Stimulated activated memory B cell treated with anti-CD40 and anti-IgM and Interleukin-4, amounts not matched to agents 10 μg/mL and 1 μg/mL and 100 μg/mL, for 72 hours (primary cell): ENCODE measurements at regions not wholly inside any gene's neighbourhood (a gene's known extent, or its start where the extent isn't known, plus 50 kb on each side); places are given as distances from the start of the nearest gene placed in this dataset.

Experiments used
- ATAC-seq: fragments of 150-1000 bp; cut with Tn5 transposase; 2 replicates; pipeline ENCODE4 v1.10.0; 2021
- H3K27ac Mint-ChIP-seq: one replicate; pipeline ENCODE4 v1.8.0; 2022; ENCODE audit warnings: mild to moderate bottlenecking, mixed read lengths
- H3K27me3 Mint-ChIP-seq: one replicate; pipeline ENCODE4 v1.8.0; 2022; ENCODE audit warnings: mixed read lengths
- H3K36me3 Mint-ChIP-seq: one replicate; pipeline ENCODE4 v1.8.0; 2022; ENCODE audit warnings: mixed read lengths
- H3K4me1 Mint-ChIP-seq: one replicate; pipeline ENCODE4 v1.8.0; 2022; ENCODE audit warnings: mixed read lengths
- H3K4me3 Mint-ChIP-seq: one replicate; pipeline ENCODE4 v1.8.0; 2022; ENCODE audit warnings: mild to moderate bottlenecking, moderate library complexity, mixed read lengths
- H3K9me3 Mint-ChIP-seq: one replicate; pipeline ENCODE4 v1.8.0; 2022; ENCODE audit warnings: mixed read lengths

DNA sequence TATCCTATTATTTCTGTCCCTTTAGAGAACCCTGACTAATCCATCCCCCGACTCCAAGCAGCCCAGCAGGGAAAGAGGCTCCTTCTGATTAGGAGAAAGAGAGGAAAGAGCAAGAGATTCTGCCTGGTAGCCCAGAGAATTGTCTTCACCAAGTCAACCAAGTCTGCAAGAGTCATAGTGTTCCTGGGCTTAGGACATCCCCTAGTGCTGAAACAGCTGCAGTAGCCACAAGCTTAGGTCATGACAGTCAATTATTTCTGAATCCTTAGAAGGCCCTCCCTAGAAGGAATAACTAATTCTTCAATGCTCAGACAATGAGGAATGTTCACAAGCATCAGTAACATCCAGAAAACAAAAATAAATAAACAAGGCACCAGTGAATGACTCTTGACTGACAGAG lies 480.3 kb upstream of the GRIA3 start:
- no peak overlapping the region for H3K4me3 Mint-ChIP-seq
- no peaks in the 10 kb centered on the region for H3K36me3 Mint-ChIP-seq
- peaks cover 3% of the 10 kb centered on the region for H3K9me3 Mint-ChIP-seq
- no peak for ATAC-seq
- no peak overlapping the region for H3K27ac Mint-ChIP-seq
- H3K4me1 Mint-ChIP-seq: no peaks in the 10 kb centered on the region
- H3K27me3 Mint-ChIP-seq: no peaks in the 10 kb centered on the region

DNA sequence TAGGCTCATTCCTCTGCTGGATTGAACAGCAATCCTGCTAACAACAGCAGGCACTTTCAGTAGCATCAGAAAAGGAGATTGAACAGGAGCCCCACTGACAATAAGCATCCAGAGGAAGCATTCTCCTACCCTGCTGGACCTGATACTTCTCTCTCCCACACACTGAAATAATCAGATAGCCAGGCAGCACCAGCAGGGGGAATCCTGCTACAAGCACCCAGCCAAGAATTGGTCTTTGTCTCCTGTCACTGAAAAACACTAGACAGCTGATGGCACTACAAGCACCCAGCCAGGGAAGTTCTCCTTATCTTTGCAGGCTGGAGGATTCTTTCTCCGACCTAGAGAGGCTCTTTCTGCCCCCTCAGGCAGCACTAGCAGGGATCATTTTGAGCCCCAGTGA lies 444.3 kb upstream of the GRIA3 start:
- Mint-ChIP-seq H3K4me1 (no peaks in the 10 kb centered on the region), H3K27ac (no peak overlapping the region), H3K36me3 (no peaks in the 10 kb centered on the region), H3K4me3 (no peak overlapping the region), H3K9me3 (peaks cover 2% of the 10 kb centered on the region), H3K27me3 (no peaks in the 10 kb centered on the region)
- no peak for ATAC-seq

DNA sequence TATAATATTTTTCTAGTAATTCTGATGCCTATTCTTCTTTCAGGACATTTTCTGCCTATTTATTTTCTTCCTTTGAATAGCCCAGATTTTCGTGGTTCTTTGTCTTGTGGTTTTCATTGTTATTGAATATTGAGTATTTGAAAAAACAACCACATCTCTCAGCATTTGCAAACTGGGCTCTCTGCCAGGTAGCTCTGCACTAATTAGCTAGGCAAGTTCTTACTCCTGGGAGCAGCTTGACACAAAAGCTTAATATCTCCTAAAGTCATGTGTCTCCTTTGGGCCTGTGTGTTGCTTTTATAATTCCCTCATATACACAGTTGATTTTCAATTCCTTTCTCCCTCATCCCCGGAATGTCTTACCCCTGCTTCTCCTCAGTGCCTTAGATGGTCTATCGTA lies 413.5 kb upstream of the GRIA3 start:
- H3K27ac Mint-ChIP-seq: no peak overlapping the region
- no peaks in the 10 kb centered on the region for H3K4me1 Mint-ChIP-seq
- no peak for ATAC-seq
- H3K4me3 Mint-ChIP-seq: no peak overlapping the region
- peaks cover 4% of the 10 kb centered on the region for H3K9me3 Mint-ChIP-seq
- no peaks in the 10 kb centered on the region for H3K36me3 Mint-ChIP-seq
- no peaks in the 10 kb centered on the region for H3K27me3 Mint-ChIP-seq

DNA sequence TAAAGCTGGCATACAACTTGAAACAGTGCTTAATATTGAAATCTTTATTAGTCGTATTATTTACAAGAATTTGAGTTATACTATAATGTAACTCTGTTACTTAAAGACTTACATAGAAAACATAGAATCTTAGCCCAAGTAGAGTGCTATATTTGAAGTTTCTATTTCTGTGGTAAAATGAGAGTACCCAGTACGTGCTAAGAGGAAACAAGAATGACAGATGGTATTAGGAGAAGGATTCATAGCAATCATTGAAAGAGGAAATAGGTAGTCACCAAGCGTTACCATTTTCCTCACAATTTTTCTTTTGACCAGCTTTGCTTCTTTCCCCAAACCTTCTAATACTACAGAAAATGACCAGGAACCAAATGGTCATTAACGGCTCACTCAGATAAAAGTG lies 412.1 kb upstream of the GRIA3 start:
- H3K27ac Mint-ChIP-seq: no peak overlapping the region

DNA sequence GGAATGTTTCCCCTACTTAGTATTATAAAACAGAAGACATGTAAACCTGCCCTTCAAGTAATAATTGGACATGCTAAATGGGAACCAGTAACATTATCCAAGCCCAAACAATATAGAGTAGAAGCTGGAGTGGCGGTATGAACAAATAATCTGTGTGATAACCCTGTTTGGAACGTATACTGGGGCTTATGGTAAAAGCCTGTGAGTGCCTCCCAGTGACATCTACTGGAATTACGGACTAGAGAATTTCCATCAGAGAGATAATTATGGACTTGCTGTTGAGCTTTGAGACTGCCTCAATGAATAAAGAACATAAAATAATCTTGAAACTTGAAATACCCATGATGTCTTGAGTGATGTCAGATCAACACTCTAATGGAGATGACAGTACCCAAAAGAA lies 406.3 kb upstream of the GRIA3 start:
- Mint-ChIP-seq H3K27ac (no peak overlapping the region), H3K4me3 (no peak overlapping the region), H3K36me3 (no peaks in the 10 kb centered on the region), H3K9me3 (no peaks in the 10 kb centered on the region), H3K27me3 (no peaks in the 10 kb centered on the region), H3K4me1 (no peaks in the 10 kb centered on the region)
- ATAC-seq: no peak

More for the DNA sequence above, 412.1 kb upstream of the GRIA3 start:
- ATAC-seq: no peak
- H3K27me3 Mint-ChIP-seq: no peaks in the 10 kb centered on the region
- no peaks in the 10 kb centered on the region for H3K36me3 Mint-ChIP-seq
- H3K4me1 Mint-ChIP-seq: no peaks in the 10 kb centered on the region
- H3K4me3 Mint-ChIP-seq: no peak overlapping the region
- no peaks in the 10 kb centered on the region for H3K9me3 Mint-ChIP-seq

DNA sequence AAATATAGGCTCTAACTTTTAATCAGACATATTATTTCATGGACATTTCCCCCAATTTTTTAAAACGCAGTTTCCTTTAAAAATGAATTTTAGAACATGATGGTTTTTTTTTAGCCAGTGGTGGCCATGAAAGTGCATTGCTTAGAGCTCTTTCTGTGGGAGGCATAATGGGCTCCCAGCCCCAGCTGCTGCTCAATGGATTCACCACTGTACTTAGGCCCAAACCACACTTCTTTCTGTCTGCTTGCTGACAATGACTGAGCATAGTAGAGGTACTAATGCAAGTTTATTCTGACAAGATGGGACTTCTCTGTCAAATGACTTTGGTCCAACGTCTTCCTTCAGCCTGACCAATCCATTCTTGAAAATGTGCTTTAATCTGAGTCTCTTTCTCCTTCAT lies 400.2 kb upstream of the GRIA3 start:
- Mint-ChIP-seq H3K4me3 (no peak overlapping the region), H3K9me3 (peaks cover 6% of the 10 kb centered on the region), H3K36me3 (no peaks in the 10 kb centered on the region), H3K27me3 (no peaks in the 10 kb centered on the region), H3K27ac (no peak overlapping the region), H3K4me1 (no peaks in the 10 kb centered on the region)
- no peak for ATAC-seq

DNA sequence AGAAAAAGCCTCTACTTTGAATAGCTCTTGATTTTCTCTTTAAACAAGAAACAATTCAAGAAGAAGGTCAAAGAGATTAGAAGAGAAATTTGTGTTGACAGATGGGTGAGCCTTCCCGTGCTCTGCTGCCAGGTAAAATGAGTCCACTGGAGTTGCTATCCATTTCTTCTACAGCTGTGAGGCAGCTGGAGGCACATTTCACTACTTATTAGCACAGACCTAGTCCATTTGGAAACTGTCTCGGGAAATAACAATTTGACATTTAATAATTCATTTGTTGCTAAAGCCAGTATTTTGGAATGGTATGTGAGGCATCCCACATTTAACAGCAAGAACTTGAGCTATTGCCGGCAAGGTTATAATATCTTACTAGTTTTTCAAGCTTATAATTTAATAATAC lies 396.8 kb upstream of the GRIA3 start:
- no peaks in the 10 kb centered on the region for H3K27me3 Mint-ChIP-seq

DNA sequence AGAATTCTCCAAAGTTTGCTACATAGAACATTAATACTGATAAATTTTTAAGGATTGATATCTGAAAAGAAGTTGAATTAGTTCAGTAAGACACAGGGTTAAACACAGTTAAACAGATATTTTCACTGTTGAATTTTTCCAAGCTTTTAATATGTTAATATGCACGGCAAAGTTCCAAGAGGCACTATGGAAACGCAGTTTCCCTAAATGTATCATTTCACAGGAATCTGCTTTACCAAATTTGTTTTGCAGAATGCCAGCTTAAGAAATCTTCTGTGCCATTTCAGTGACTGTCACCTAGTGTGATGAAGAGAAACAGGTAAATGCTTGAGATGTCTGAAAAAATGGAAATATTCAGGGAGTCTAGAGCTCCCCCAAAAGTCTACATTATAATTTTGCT lies 395.9 kb upstream of the GRIA3 start:
- Mint-ChIP-seq H3K4me3 (no peak overlapping the region), H3K36me3 (no peaks in the 10 kb centered on the region), H3K4me1 (no peaks in the 10 kb centered on the region), H3K27me3 (no peaks in the 10 kb centered on the region), H3K9me3 (peaks cover 6% of the 10 kb centered on the region), H3K27ac (no peak overlapping the region)
- ATAC-seq: no peak

More for the DNA sequence above, 396.8 kb upstream of the GRIA3 start:
- Mint-ChIP-seq H3K27ac (no peak overlapping the region), H3K9me3 (peaks cover 6% of the 10 kb centered on the region), H3K4me3 (no peak overlapping the region), H3K4me1 (no peaks in the 10 kb centered on the region), H3K36me3 (no peaks in the 10 kb centered on the region)
- no peak for ATAC-seq

DNA sequence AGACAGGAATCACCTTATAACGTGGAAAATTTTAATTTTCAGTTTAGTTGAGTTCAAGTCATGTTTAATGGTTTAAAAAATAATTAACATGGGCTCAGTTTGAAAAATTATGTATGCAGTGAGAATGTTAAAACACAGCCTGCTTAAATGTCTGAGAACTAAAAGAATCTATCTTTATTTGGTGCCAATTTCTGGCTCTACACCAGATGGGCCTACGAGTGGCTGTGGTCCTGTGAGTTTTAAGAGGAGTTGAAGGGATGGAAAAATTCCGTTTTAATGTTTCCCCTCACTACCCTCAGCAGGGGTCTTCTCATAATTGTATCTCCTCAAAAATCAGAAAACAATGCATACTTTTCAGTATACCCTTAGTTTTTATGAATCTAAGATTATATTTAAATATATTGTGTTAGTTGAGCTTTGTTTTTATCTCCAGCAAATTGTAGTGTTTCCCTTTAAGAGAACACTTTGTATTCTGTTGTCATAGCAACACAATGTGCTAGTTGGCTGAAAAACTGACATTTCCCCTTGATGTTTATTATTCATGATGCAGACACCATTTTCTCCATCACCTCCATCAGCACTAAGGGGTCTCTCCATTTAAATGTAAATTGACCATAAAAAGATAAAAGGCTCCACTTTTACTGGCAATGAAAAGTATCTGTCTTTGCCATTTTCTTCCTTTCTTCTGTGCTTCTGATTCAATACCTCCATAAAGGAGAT lies 393.5 kb upstream of the GRIA3 start:
- Mint-ChIP-seq H3K4me1 (no peaks in the 10 kb centered on the region), H3K27me3 (no peaks in the 10 kb centered on the region), H3K27ac (no peak overlapping the region), H3K9me3 (peaks cover 5% of the 10 kb centered on the region), H3K36me3 (no peaks in the 10 kb centered on the region), H3K4me3 (no peak overlapping the region)
- ATAC-seq: no peak

DNA sequence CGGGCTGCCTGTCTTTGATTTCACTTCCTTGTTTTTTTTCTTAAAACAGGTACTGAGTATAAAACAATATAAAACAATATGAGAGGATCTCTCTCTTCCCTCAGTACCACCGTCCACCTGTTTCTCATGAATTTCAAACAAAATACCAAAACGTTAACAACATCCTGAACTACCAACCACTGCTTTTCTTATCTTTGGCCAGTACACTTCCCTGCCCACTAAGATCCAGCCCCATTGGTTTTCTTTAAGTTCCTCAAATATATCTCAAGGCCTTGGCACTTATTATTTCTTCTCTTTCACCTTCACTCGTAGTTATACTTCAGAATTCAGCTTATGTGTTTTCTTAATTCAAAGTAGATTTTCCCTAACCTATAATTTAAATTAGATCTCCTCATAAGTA lies 370.2 kb upstream of the GRIA3 start:
- H3K27me3 Mint-ChIP-seq: no peaks in the 10 kb centered on the region
- no peaks in the 10 kb centered on the region for H3K36me3 Mint-ChIP-seq
- no peak overlapping the region for H3K4me3 Mint-ChIP-seq
- H3K27ac Mint-ChIP-seq: no peak overlapping the region
- ATAC-seq: no peak
- no peaks in the 10 kb centered on the region for H3K4me1 Mint-ChIP-seq
- no peaks in the 10 kb centered on the region for H3K9me3 Mint-ChIP-seq

DNA sequence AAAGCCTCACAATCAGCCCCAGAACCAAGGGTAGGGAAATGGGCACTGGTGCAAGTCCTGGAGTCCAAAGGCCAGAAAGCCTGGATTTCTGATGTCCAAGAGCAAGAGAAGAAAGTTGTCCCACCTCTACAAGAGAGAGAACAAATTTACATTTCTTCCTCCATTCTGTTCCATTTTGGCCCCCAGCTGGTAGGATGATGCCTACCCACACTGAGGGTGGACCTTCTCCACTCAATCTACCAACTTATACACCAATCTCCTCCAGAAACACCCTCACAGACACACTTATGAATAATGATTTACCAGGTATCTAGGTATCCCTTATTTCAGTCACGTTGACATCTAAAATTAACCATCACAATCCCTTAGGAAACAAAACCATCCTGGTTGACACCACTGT lies 367.8 kb upstream of the GRIA3 start:
- Mint-ChIP-seq H3K4me3 (no peak overlapping the region), H3K27me3 (no peaks in the 10 kb centered on the region), H3K36me3 (no peaks in the 10 kb centered on the region), H3K27ac (no peak overlapping the region), H3K4me1 (no peaks in the 10 kb centered on the region), H3K9me3 (peaks cover 9% of the 10 kb centered on the region)
- no peak for ATAC-seq

DNA sequence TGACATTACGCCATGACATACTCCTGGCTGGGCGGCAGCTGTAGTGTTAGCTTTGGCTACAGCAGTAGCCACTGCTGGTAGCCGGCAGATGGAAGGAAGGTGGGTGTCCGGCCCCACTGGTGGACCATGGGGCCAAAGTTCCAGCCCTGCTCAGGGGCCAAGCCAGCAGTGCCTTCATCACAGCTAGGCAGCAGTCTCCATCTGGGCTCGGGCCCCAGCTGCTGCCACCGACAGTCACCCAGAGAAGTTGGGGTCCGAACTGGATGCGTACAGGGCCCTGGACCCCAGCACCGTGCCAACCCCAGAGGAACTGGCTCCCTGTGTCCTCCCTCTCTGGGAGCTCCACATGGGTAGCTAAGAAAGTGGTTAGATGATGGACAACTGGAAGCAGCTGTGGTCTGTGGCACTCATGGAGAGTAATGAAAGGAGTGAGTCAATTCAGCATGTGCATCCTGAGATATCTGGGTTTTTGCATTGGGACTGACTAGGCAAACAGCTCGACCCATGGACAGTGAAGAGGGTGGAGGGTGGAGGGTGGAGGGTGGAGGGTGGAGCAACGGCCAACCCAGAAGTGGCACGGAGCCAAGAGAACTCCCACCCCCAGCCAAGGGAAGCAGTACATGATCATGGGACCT lies 366.6 kb upstream of the GRIA3 start:
- no peaks in the 10 kb centered on the region for H3K27me3 Mint-ChIP-seq
- no peak for ATAC-seq

DNA sequence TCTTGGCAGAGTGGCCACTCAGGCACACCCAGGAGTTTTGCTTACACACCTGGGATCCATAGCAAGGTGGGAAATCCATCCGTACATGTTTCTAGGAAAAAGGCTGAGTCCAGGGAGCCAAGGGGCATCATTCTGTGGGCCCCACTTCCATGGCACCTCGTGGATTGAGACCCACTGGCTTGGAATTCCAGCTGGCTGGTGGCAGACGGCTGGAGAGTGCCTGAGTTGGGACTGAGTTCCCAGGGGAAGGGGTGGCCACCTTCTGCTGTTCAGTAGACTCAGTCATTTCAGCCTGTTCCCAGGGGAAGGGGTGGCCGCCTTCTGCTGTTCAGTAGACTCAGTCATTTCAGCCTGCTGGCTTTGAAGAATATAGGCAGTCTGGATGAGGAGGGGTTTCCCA lies 366.0 kb upstream of the GRIA3 start:
- H3K27ac Mint-ChIP-seq: no peak overlapping the region

More for the DNA sequence above, 366.6 kb upstream of the GRIA3 start:
- Mint-ChIP-seq H3K36me3 (no peaks in the 10 kb centered on the region), H3K4me1 (no peaks in the 10 kb centered on the region), H3K4me3 (no peak overlapping the region), H3K27ac (no peak overlapping the region), H3K9me3 (peaks cover 9% of the 10 kb centered on the region)

DNA sequence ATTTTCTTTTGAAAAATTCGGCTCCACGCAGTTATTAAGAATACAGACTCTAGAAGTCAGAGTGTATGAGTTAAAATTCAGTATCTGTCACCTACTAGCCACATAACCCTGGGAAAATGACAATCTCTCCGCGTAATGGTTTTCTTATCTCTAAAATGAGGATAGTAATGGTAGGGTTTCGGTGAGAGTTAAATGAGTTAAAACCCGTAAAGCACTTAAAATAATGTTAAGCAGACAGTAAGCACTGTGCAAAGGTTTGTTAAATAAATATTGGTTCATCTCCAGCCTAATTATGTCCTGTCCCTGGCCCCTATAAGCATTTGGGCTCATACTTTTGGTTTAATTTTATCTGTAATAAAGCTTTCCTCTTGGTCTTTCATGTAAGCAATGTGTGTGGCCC lies 350.8 kb upstream of the GRIA3 start:
- Mint-ChIP-seq H3K4me3 (no peak overlapping the region), H3K9me3 (no peaks in the 10 kb centered on the region), H3K27ac (no peak overlapping the region), H3K36me3 (no peaks in the 10 kb centered on the region), H3K4me1 (no peaks in the 10 kb centered on the region), H3K27me3 (no peaks in the 10 kb centered on the region)
- ATAC-seq: no peak

More for the DNA sequence above, 366.0 kb upstream of the GRIA3 start:
- H3K9me3 Mint-ChIP-seq: peaks cover 9% of the 10 kb centered on the region
- H3K27me3 Mint-ChIP-seq: no peaks in the 10 kb centered on the region
- H3K4me1 Mint-ChIP-seq: no peaks in the 10 kb centered on the region
- ATAC-seq: no peak
- no peaks in the 10 kb centered on the region for H3K36me3 Mint-ChIP-seq
- no peak overlapping the region for H3K4me3 Mint-ChIP-seq

DNA sequence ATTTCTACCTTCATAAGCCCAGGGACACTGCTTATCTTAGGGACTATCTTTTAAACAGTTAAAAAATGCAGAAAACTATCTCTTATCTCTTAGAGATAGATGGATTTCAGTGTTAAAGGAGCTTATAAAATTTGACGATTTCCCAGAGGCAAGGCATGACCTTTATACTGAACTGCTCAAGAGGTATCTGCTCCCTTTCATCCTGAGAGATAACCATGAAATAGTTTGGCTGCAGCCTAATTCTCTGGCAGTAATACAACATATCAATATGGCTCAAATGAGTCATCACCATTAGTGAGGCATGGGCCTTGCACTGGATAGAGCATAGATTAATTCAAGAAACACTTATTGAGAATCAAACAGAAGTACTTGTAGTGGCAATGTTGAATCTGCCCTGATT lies 348.2 kb upstream of the GRIA3 start:
- Mint-ChIP-seq H3K36me3 (no peaks in the 10 kb centered on the region), H3K27ac (no peak overlapping the region), H3K4me1 (no peaks in the 10 kb centered on the region), H3K27me3 (no peaks in the 10 kb centered on the region), H3K9me3 (no peaks in the 10 kb centered on the region), H3K4me3 (no peak overlapping the region)
- ATAC-seq: no peak

DNA sequence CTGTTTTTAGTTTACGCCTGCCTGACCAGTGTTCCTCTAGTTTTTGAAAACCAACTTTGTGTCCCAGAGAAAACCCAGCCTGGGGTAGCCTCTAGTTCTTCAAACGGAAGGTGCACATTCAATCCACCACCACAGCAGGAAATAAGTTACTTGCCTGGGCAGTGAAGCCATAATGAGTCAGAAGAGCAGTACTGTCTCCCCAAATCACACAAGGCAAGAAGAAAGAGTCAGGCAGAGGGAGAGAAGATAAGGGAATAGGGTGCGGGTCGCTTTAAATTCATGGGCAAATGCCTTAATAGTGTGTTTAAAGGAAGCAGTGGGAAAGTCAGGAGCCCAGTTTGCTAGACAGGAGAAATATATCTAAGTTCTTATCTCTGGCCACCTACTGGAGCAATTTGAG lies 333.8 kb upstream of the GRIA3 start:
- no peak overlapping the region for H3K27ac Mint-ChIP-seq
- ATAC-seq: no peak
- H3K36me3 Mint-ChIP-seq: no peaks in the 10 kb centered on the region
- no peaks in the 10 kb centered on the region for H3K9me3 Mint-ChIP-seq
- H3K4me3 Mint-ChIP-seq: no peak overlapping the region
- no peaks in the 10 kb centered on the region for H3K27me3 Mint-ChIP-seq
- H3K4me1 Mint-ChIP-seq: no peaks in the 10 kb centered on the region
